Ishikawa (cell line): ENCODE measurements at regions not wholly inside any gene's neighbourhood (a gene's known extent, or its start where the extent isn't known, plus 50 kb on each side); places are given as distances from the start of the nearest gene placed in this dataset.

ENCODE experiments used
- CEBPB ChIP-seq: IDR thresholded peaks from 2 replicates; pipeline ENCODE4 v1.6.1; 2012
- CREB1 ChIP-seq: IDR thresholded peaks from 2 replicates; pipeline ENCODE4 v1.6.1; 2012; ENCODE audit warnings: low read depth
- EGR1 ChIP-seq: IDR thresholded peaks from 2 replicates; pipeline ENCODE4 v1.6.1; 2012
- EP300 ChIP-seq: IDR thresholded peaks from 2 replicates; pipeline ENCODE4 v1.6.1; 2012; ENCODE audit warnings: borderline replicate concordance
- FOXM1 ChIP-seq: IDR thresholded peaks from 2 replicates; pipeline ENCODE4 v1.6.1; 2012; ENCODE audit warnings: low read depth, borderline replicate concordance
- MAX ChIP-seq: IDR thresholded peaks from 2 replicates; pipeline ENCODE4 v1.6.1; 2012
- NFIC ChIP-seq: IDR thresholded peaks from 2 replicates; pipeline ENCODE4 v1.6.1; 2012
- RAD21 ChIP-seq: IDR thresholded peaks from 2 replicates; pipeline ENCODE4 v1.6.1; 2012; ENCODE audit warnings: low read depth
- TAF1 ChIP-seq: IDR thresholded peaks from 2 replicates; pipeline ENCODE4 v1.6.1; 2012; ENCODE audit warnings: low read depth, mild to moderate bottlenecking
- TCF12 ChIP-seq: IDR thresholded peaks from 2 replicates; pipeline ENCODE4 v1.6.1; 2012; ENCODE audit warnings: low read depth
- TEAD4 ChIP-seq: IDR thresholded peaks from 2 replicates; pipeline ENCODE4 v1.6.1; 2012
- YY1 ChIP-seq: IDR thresholded peaks from 2 replicates; pipeline ENCODE4 v1.6.1; 2012; ENCODE audit warnings: low read depth
- ZBTB7A ChIP-seq: IDR thresholded peaks from 2 replicates; pipeline ENCODE4 v1.6.1; 2012; ENCODE audit warnings: low read depth
- TF ChIP-seq, protein P1 (sequence below): IDR thresholded peaks from 2 replicates; pipeline ENCODE4 v1.6.1; 2012
- TF ChIP-seq, protein P2 (sequence below): IDR thresholded peaks from 2 replicates; pipeline ENCODE4 v1.6.1; 2012; ENCODE audit warnings: low read depth, mild to moderate bottlenecking

DNA sequence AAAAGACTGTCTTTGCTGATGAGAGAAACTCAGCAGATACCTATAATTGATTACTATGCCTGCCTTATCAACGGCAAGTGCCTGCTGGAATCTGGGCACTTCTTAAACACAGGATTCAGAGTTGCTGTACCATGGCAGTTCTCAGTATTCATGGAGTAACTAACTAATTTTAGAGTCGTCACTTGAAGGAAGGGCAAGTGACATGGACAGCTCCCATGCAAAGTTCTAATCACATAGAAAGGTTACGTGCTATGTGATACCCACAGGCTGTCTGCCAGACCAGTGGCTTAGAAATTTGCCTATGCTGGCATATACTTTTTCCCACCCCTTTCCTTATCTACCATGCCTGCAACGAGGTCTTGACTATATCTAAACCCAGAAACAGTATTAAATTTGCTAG is 931.1 kb upstream of the TENM3 start:
- no peak for TF ChIP-seq CREB1
- TF ChIP-seq, protein P1, sequence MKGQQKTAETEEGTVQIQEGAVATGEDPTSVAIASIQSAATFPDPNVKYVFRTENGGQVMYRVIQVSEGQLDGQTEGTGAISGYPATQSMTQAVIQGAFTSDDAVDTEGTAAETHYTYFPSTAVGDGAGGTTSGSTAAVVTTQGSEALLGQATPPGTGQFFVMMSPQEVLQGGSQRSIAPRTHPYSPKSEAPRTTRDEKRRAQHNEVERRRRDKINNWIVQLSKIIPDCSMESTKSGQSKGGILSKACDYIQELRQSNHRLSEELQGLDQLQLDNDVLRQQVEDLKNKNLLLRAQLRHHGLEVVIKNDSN: no peak
- TF ChIP-seq MAX: no peak
- no peak for TF ChIP-seq FOXM1
- no peak for TF ChIP-seq TCF12
- no peak for TF ChIP-seq TEAD4
- no peak for TF ChIP-seq EP300
- TF ChIP-seq NFIC: no peak
- no peak for TF ChIP-seq YY1
- TF ChIP-seq EGR1: no peak
- no peak for TF ChIP-seq ZBTB7A
- TF ChIP-seq CEBPB: no peak

- TF ChIP-seq TEAD4 (no peak), EGR1 (no peak), CEBPB (no peak), MAX (no peak), TCF12 (no peak), TAF1 (no peak), FOXM1 (no peak), YY1 (no peak), CREB1 (no peak), RAD21 (no peak), EP300 (no peak), NFIC (no peak), ZBTB7A (no peak)
- TF ChIP-seq, protein P1: no peak
- TF ChIP-seq, protein P2, sequence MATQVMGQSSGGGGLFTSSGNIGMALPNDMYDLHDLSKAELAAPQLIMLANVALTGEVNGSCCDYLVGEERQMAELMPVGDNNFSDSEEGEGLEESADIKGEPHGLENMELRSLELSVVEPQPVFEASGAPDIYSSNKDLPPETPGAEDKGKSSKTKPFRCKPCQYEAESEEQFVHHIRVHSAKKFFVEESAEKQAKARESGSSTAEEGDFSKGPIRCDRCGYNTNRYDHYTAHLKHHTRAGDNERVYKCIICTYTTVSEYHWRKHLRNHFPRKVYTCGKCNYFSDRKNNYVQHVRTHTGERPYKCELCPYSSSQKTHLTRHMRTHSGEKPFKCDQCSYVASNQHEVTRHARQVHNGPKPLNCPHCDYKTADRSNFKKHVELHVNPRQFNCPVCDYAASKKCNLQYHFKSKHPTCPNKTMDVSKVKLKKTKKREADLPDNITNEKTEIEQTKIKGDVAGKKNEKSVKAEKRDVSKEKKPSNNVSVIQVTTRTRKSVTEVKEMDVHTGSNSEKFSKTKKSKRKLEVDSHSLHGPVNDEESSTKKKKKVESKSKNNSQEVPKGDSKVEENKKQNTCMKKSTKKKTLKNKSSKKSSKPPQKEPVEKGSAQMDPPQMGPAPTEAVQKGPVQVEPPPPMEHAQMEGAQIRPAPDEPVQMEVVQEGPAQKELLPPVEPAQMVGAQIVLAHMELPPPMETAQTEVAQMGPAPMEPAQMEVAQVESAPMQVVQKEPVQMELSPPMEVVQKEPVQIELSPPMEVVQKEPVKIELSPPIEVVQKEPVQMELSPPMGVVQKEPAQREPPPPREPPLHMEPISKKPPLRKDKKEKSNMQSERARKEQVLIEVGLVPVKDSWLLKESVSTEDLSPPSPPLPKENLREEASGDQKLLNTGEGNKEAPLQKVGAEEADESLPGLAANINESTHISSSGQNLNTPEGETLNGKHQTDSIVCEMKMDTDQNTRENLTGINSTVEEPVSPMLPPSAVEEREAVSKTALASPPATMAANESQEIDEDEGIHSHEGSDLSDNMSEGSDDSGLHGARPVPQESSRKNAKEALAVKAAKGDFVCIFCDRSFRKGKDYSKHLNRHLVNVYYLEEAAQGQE: no peak
These were observed 923.6 kb upstream of the TENM3 start for GRCh38 chr4:181319629-181320028.

GRCh38 chr4:181323061-181323460 is 920.1 kb upstream of the TENM3 start:
- TF ChIP-seq EGR1 (no peak), FOXM1 (no peak), TAF1 (no peak), ZBTB7A (no peak), CEBPB (no peak), TEAD4 (no peak), CREB1 (no peak), MAX (no peak), YY1 (no peak), RAD21 (no peak), NFIC (no peak), EP300 (no peak)
- TF ChIP-seq, protein P1: no peak
- TF ChIP-seq, protein P2: no peak

GRCh38 chr4:181330654-181331201 is 912.5 kb upstream of the TENM3 start:
- no peak for TF ChIP-seq EGR1
- no peak for TF ChIP-seq TAF1
- no peak for TF ChIP-seq RAD21
- no peak for TF ChIP-seq CREB1
- TF ChIP-seq NFIC: no peak
- TF ChIP-seq ZBTB7A: no peak
- TF ChIP-seq, protein P1: no peak
- no peak for TF ChIP-seq TCF12
- TF ChIP-seq EP300: no peak
- TF ChIP-seq FOXM1: no peak

DNA sequence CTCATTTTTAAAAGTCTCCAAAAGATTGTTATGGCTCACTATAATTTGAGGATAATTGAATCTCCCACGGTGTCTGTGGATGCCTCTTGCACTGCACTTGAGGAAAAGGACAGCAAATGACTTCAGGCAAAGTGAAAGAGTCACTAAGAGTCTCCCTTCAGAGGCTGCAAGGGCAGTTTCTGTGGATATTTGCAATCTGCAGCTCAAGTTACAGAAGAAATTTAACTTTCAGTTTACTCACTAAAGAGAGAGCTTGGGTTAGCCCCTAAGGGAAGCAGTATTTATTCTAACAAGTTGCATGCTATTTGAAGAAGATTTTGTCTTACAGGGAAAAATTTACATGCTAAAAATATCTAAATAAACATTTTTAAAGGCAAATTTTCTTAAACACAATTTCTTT is 912.0 kb upstream of the TENM3 start:
- TF ChIP-seq TEAD4: no peak
- TF ChIP-seq, protein P2: no peak
- TF ChIP-seq ZBTB7A: no peak
